Neuronal stem cell (in vitro differentiated cells): ENCODE measurements at regions not wholly inside any gene's neighbourhood (a gene's known extent, or its start where the extent isn't known, plus 50 kb on each side); places are given as distances from the start of the nearest gene placed in this dataset.

Experiments used
- DNase-seq: peaks from one replicate; pipeline ENCODE4 v3.0.0-alpha.2; 2013; ENCODE audit warnings: low spot score
- H2AFZ ChIP-seq: one replicate; pipeline ENCODE4 v1.6.1; 2013; ENCODE audit warnings: mild to moderate bottlenecking, low read length, inconsistent platforms
- H2AK5ac ChIP-seq: 2 replicates; pipeline ENCODE4 v1.6.1; 2013; ENCODE audit warnings: low read depth, mild to moderate bottlenecking, inconsistent platforms, low read length, moderate library complexity, mixed read lengths
- H2BK120ac ChIP-seq: 2 replicates; pipeline ENCODE4 v1.6.1; 2013; ENCODE audit warnings: low read depth, mild to moderate bottlenecking, inconsistent platforms, low read length, moderate library complexity, mixed read lengths
- H2BK12ac ChIP-seq: one replicate; pipeline ENCODE4 v1.6.1; 2013; ENCODE audit warnings: low read length, inconsistent platforms
- H2BK15ac ChIP-seq: 2 replicates; pipeline ENCODE4 v1.6.1; 2013; ENCODE audit warnings: mild to moderate bottlenecking, low read length, inconsistent platforms, mixed read lengths
- H2BK5ac ChIP-seq: one replicate; pipeline ENCODE4 v1.6.1; 2013; ENCODE audit warnings: inconsistent platforms, mild to moderate bottlenecking, low read length, moderate library complexity
- H3K14ac ChIP-seq: one replicate; pipeline ENCODE4 v1.6.1; 2013; ENCODE audit warnings: low read length, inconsistent platforms
- H3K18ac ChIP-seq: 2 replicates; pipeline ENCODE4 v1.6.1; 2013; ENCODE audit warnings: low read length, inconsistent platforms
- H3K23ac ChIP-seq: 2 replicates; pipeline ENCODE4 v1.6.1; 2013; ENCODE audit warnings: low read depth, mild to moderate bottlenecking, mixed read lengths, low read length, inconsistent platforms; ENCODE audit not compliant: poor library complexity
- H3K27ac ChIP-seq: replicated peaks from 3 replicates; pipeline ENCODE4 v1.5.1; 2013; ENCODE audit warnings: low read length, inconsistent platforms
- H3K27me3 ChIP-seq, 3 experiments: 2 replicates each; pipeline ENCODE4 v1.6.1; 2013; ENCODE audit warnings: low read length in 3 of 3, mild to moderate bottlenecking in 2 of 3, inconsistent platforms in 1 of 3, low read depth in 1 of 3, mixed read lengths in 1 of 3, moderate library complexity in 1 of 3; ENCODE audit not compliant: control insufficient read depth in 3 of 3, insufficient read depth in 3 of 3
- H3K36me3 ChIP-seq, 2 donors: replicated peaks in 1 of 2; 2 replicates each; pipeline ENCODE4 v1.6.1; 2013; ENCODE audit warnings: low read length in 2 of 2; ENCODE audit not compliant: control insufficient read depth in 2 of 2, insufficient read depth in 2 of 2
- H3K4ac ChIP-seq: 2 replicates; pipeline ENCODE4 v1.6.1; 2013; ENCODE audit warnings: inconsistent platforms, mild to moderate bottlenecking, low read length, moderate library complexity
- H3K4me1 ChIP-seq, 2 donors: 1 replicate in 1 of 2; 2 replicates in 1 of 2; pipeline ENCODE4 v1.6.1; 2013; ENCODE audit warnings: low read length in 2 of 2, low read depth in 1 of 2; ENCODE audit not compliant: control insufficient read depth in 2 of 2, insufficient read depth in 1 of 2
- H3K4me2 ChIP-seq: one replicate; pipeline ENCODE4 v1.6.1; 2013; ENCODE audit warnings: mild to moderate bottlenecking, low read length, inconsistent platforms; ENCODE audit not compliant: insufficient read depth, poor library complexity, severe bottlenecking
- H3K4me3 ChIP-seq, 2 donors: 2 replicates each; pipeline ENCODE4 v1.5.1; 2013; ENCODE audit warnings: low read length in 2 of 2, mild to moderate bottlenecking in 2 of 2, inconsistent platforms in 1 of 2, moderate library complexity in 1 of 2
- H3K79me1 ChIP-seq: one replicate; pipeline ENCODE4 v1.6.1; 2013; ENCODE audit warnings: low read depth, mild to moderate bottlenecking, inconsistent platforms, low read length, moderate library complexity
- H3K9ac ChIP-seq: one replicate; pipeline ENCODE4 v1.6.1; 2013; ENCODE audit warnings: mild to moderate bottlenecking, low read depth, low read length, inconsistent platforms; ENCODE audit not compliant: poor library complexity
- H3K9me3 ChIP-seq, 2 donors: replicated peaks in 1 of 2; 2 replicates each; pipeline versions ENCODE3 to v1.6.1; 2013; ENCODE audit warnings: low read length in 2 of 2, mild to moderate bottlenecking in 2 of 2, inconsistent platforms in 1 of 2, low read depth in 1 of 2, mixed read lengths in 1 of 2, moderate library complexity in 1 of 2; ENCODE audit not compliant: control insufficient read depth in 2 of 2, insufficient read depth in 1 of 2
- H4K8ac ChIP-seq: one replicate; pipeline ENCODE4 v1.6.1; 2013; ENCODE audit warnings: low read depth, mild to moderate bottlenecking, inconsistent platforms, low read length, moderate library complexity
- H4K91ac ChIP-seq: one replicate; pipeline ENCODE4 v1.6.1; 2013; ENCODE audit warnings: low read length, low read depth, mild to moderate bottlenecking, inconsistent platforms; ENCODE audit not compliant: poor library complexity
- WGBS, 2 donors: extraction: QIAGEN DNeasy Blood & Tissue Kit; methylation state at CpG; one replicate each; pipeline ENCODE4 v1.1.7; 2013; ENCODE audit warnings: missing lambda C conversion rate in 2 of 2, mixed read lengths in 1 of 2; ENCODE audit not compliant: insufficient read length in 2 of 2, insufficient replicate concordance in 1 of 2; ENCODE audit errors: extremely low coverage in 2 of 2; 5-methylcytosine and 5-hydroxymethylcytosine counted together

DNA sequence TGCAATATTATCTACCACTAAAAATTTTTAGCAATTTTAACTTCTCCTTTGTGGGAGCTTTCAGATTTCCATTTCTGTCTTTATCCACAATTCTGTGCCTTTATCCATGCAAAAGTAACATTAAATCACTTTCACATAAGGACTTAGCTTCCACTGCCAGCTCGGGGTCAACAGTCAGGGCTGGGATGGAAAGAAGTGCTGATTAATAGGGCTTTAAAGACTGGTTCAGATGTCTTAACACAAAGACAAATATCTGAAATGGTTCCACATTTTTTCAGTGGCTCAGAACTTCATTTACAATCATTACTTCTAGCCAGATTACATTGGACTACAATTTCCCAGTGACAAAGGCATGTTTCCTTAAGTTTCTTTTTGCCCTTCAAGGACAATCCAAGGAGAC is 191.8 kb upstream of the CPHXL start:
- Histone ChIP-seq H2AFZ (no peak overlapping the region), H3K36me3 (no peaks in the 10 kb centered on the region), H3K23ac (no peak overlapping the region), H2BK15ac (no peak overlapping the region), H3K14ac (no peak overlapping the region), H3K4me2 (no peak overlapping the region), H3K4me1 (no peaks in the 10 kb centered on the region), H3K18ac (no peak overlapping the region), H2BK12ac (no peak overlapping the region), H3K27ac (no peak overlapping the region), H3K9me3 (no peaks in the 10 kb centered on the region), H3K4ac (no peak overlapping the region), H3K27me3 (no peaks in the 10 kb centered on the region), H2AK5ac (no peak overlapping the region), H2BK5ac (no peak overlapping the region), H3K4me3 (no peak overlapping the region), H2BK120ac (no peak overlapping the region), H4K91ac (no peak overlapping the region), H3K9ac (no peak overlapping the region), H3K79me1 (no peaks in the 10 kb centered on the region), H4K8ac (no peak overlapping the region)
- WGBS, 2 donors: no CpG with 5 or more reads among the region's 1 CpG
- no peak for DNase-seq

- no peaks in the 10 kb centered on the region for H3K9me3 ChIP-seq
- H3K36me3 ChIP-seq: no peaks in the 10 kb centered on the region
- no peak overlapping the region for H3K9ac ChIP-seq
- no peak overlapping the region for H3K14ac ChIP-seq
- no peak overlapping the region for H2BK12ac ChIP-seq
- H4K8ac ChIP-seq: no peak overlapping the region
- H3K79me1 ChIP-seq: no peaks in the 10 kb centered on the region
- no peaks in the 10 kb centered on the region for H3K27me3 ChIP-seq
- H3K27ac ChIP-seq: no peak overlapping the region
- H3K18ac ChIP-seq: no peak overlapping the region
- no peak overlapping the region for H2BK120ac ChIP-seq
- no peak overlapping the region for H2BK5ac ChIP-seq
- H2AK5ac ChIP-seq: no peak overlapping the region
- no peak overlapping the region for H3K4me3 ChIP-seq
- H4K91ac ChIP-seq: no peak overlapping the region
- no peaks in the 10 kb centered on the region for H3K4me1 ChIP-seq
- H3K23ac ChIP-seq: no peak overlapping the region
- H3K4me2 ChIP-seq: no peak overlapping the region
- WGBS, 2 donors: no CpG with 5 or more reads among the region's 5 CpGs
- H2BK15ac ChIP-seq: no peak overlapping the region
- DNase-seq: no peak
- no peak overlapping the region for H2AFZ ChIP-seq
- H3K4ac ChIP-seq: no peak overlapping the region
Measured at GRCh38 chr16:75919664-75920063, 193.4 kb upstream of the CPHXL start.

DNA sequence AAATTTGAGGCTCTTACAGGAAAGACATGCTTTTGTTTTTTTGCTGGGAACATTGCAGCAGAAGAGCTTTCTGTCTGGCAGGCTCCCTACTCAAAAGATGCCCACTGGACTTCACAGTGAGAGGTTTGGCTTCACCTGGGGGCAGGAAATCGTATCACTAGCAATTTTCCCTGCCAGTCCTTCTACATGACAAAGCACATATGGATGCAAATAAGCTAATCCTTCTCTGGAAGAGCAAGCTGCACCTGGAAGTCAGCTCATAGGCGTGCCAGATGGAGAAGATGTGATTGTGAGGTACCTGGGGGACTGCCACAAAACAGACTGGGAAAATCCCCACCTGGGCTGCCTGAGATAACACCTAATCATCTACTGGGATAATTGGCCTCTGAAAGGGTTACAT is 195.0 kb upstream of the CPHXL start:
- Histone ChIP-seq H3K14ac (no peak overlapping the region), H3K9me3 (no peaks in the 10 kb centered on the region), H3K27me3 (no peaks in the 10 kb centered on the region), H4K91ac (no peak overlapping the region), H3K36me3 (no peaks in the 10 kb centered on the region), H3K27ac (no peak overlapping the region), H2BK120ac (no peak overlapping the region), H2BK5ac (no peak overlapping the region), H2AFZ (no peak overlapping the region), H3K18ac (no peak overlapping the region), H3K23ac (no peak overlapping the region), H2AK5ac (no peak overlapping the region), H3K4me1 (no peaks in the 10 kb centered on the region), H4K8ac (no peak overlapping the region), H3K4me2 (no peak overlapping the region), H2BK12ac (no peak overlapping the region), H3K9ac (no peak overlapping the region), H3K4me3 (no peak overlapping the region), H3K79me1 (no peaks in the 10 kb centered on the region), H3K4ac (no peak overlapping the region), H2BK15ac (no peak overlapping the region)
- no CpG with 5 or more reads among the region's 2 CpGs for WGBS, 2 donors
- DNase-seq: no peak

- H3K36me3 ChIP-seq: no peaks in the 10 kb centered on the region
- no peak overlapping the region for H3K27ac ChIP-seq
- no peaks in the 10 kb centered on the region for H3K79me1 ChIP-seq
- H2BK12ac ChIP-seq: no peak overlapping the region
- WGBS, 2 donors: no CpG with 5 or more reads among the region's 3 CpGs
- H3K23ac ChIP-seq: no peak overlapping the region
- no peak overlapping the region for H3K4ac ChIP-seq
- no peak overlapping the region for H4K91ac ChIP-seq
- no peaks in the 10 kb centered on the region for H3K9me3 ChIP-seq
- no peak overlapping the region for H2BK5ac ChIP-seq
- H3K14ac ChIP-seq: no peak overlapping the region
- no peaks in the 10 kb centered on the region for H3K27me3 ChIP-seq
- H3K4me3 ChIP-seq: no peak overlapping the region
- no peaks in the 10 kb centered on the region for H3K4me1 ChIP-seq
- no peak overlapping the region for H4K8ac ChIP-seq
- no peak overlapping the region for H2BK15ac ChIP-seq
- DNase-seq: no peak
- no peak overlapping the region for H3K18ac ChIP-seq
- no peak overlapping the region for H3K4me2 ChIP-seq
- H3K9ac ChIP-seq: no peak overlapping the region
- H2AFZ ChIP-seq: no peak overlapping the region
- no peak overlapping the region for H2BK120ac ChIP-seq
- H2AK5ac ChIP-seq: no peak overlapping the region
Measured at GRCh38 chr16:75922250-75922649, 196.0 kb upstream of the CPHXL start.
